ENCODE measurements at regions not wholly inside any gene's neighbourhood (a gene's known extent, or its start where the extent isn't known, plus 50 kb on each side); places are given as distances from the start of the nearest gene placed in this dataset.

DNA sequence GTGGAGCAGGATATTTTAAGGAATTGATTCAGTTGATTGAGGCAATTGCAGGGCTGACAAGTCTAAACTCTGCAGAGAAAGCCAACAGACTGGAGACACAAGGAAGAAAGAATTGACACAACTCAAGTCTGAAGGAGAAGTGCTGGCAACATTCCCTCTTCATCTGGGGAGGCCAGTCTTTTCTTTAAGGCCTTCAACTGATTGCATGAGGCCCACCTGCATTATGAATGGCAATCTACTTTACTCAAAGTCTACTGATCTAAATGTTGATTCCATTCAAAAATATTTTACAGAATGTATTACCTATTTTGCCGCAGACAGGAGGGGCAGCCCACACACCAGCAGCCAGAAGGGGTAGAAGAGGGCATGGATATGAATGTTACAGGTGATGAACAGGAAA is 425.2 kb downstream of the PCDH10 start:
- H3K4me1 Mint-ChIP-seq (ENCODE audit: low read depth): peaks cover 3% of the 10 kb centered on the region
- DNase-seq (ENCODE audit: low spot score): no peak
- no peaks in the 10 kb centered on the region for H3K9me3 Mint-ChIP-seq (ENCODE audit: low read depth)
- H3K36me3 Mint-ChIP-seq (ENCODE audit: low read depth): no peaks in the 10 kb centered on the region
- H3K27me3 Mint-ChIP-seq (ENCODE audit: low read depth): no peaks in the 10 kb centered on the region
- no peak overlapping the region for H3K4me3 Mint-ChIP-seq (ENCODE audit: unreplicated experiment)
- TF ChIP-seq CTCF (IDR thresholded peaks at IDR 0.05): no peak
- no peak overlapping the region for H3K27ac Mint-ChIP-seq (ENCODE audit: unreplicated experiment)

GRCh38 chr4:133565379-133565778 is 416.3 kb downstream of the PCDH10 start:
- Mint-ChIP-seq H3K36me3 (ENCODE audit: low read depth) (no peaks in the 10 kb centered on the region), H3K27ac (ENCODE audit: unreplicated experiment) (no peak overlapping the region), H3K4me3 (ENCODE audit: unreplicated experiment) (no peak overlapping the region), H3K9me3 (ENCODE audit: low read depth) (no peaks in the 10 kb centered on the region), H3K4me1 (ENCODE audit: low read depth) (peaks cover 9% of the 10 kb centered on the region), H3K27me3 (ENCODE audit: low read depth) (no peaks in the 10 kb centered on the region)
- DNase-seq (ENCODE audit: low spot score): no peak
- TF ChIP-seq CTCF (IDR thresholded peaks at IDR 0.05): no peak

GRCh38 chr4:133559987-133560386 is 410.9 kb downstream of the PCDH10 start:
- H3K4me1 Mint-ChIP-seq (ENCODE audit: low read depth): peaks cover 1% of the 10 kb centered on the region
- TF ChIP-seq CTCF (IDR thresholded peaks at IDR 0.05): no peak
- no peak overlapping the region for H3K4me3 Mint-ChIP-seq (ENCODE audit: unreplicated experiment)
- H3K9me3 Mint-ChIP-seq (ENCODE audit: low read depth): no peaks in the 10 kb centered on the region
- DNase-seq (ENCODE audit: low spot score): no peak
- H3K27ac Mint-ChIP-seq (ENCODE audit: unreplicated experiment): no peak overlapping the region
- H3K36me3 Mint-ChIP-seq (ENCODE audit: low read depth): no peaks in the 10 kb centered on the region
- H3K27me3 Mint-ChIP-seq (ENCODE audit: low read depth): no peaks in the 10 kb centered on the region

DNA sequence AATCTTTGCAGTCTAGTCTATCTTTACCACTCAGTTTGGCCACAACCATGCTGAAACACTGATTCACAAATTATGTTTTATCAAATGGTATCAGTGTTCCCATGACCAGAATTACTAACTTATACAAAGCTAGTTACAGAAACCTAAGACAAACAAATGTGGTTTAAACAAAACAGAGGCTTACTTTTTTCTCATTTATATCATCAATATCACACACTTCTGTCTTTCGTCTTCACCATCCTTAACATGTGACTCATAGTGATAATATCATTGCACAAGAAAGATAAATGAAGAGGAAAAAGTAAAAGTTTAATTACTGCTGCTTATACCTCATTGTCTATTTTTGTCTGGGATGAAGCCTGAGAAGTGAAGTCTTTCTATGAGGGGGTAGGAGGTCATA is 406.6 kb downstream of the PCDH10 start:
- DNase-seq (ENCODE audit: low spot score): no peak
- TF ChIP-seq CTCF (IDR thresholded peaks at IDR 0.05): no peak
- Mint-ChIP-seq H3K27ac (ENCODE audit: unreplicated experiment) (no peak overlapping the region), H3K4me3 (ENCODE audit: unreplicated experiment) (no peak overlapping the region), H3K9me3 (ENCODE audit: low read depth) (no peaks in the 10 kb centered on the region), H3K36me3 (ENCODE audit: low read depth) (no peaks in the 10 kb centered on the region), H3K27me3 (ENCODE audit: low read depth) (peaks cover 2% of the 10 kb centered on the region), H3K4me1 (ENCODE audit: low read depth) (no peaks in the 10 kb centered on the region)

GRCh38 chr4:133550436-133550835 is 401.3 kb downstream of the PCDH10 start:
- Mint-ChIP-seq H3K4me3 (ENCODE audit: unreplicated experiment) (no peak overlapping the region), H3K27me3 (ENCODE audit: low read depth) (peaks cover 2% of the 10 kb centered on the region), H3K27ac (ENCODE audit: unreplicated experiment) (no peak overlapping the region), H3K9me3 (ENCODE audit: low read depth) (no peaks in the 10 kb centered on the region), H3K4me1 (ENCODE audit: low read depth) (no peaks in the 10 kb centered on the region), H3K36me3 (ENCODE audit: low read depth) (no peaks in the 10 kb centered on the region)
- TF ChIP-seq CTCF (IDR thresholded peaks at IDR 0.05): no peak
- DNase-seq (ENCODE audit: low spot score): no peak
